BLaER1 (cell line): ENCODE measurements at regions not wholly inside any gene's neighbourhood (a gene's known extent, or its start where the extent isn't known, plus 50 kb on each side); places are given as distances from the start of the nearest gene placed in this dataset.

Experiments used
- H3K27ac ChIP-seq: shearing (Covaris generic); formaldehyde crosslinking; 2 replicates; pipeline ENCODE4 v1.8.1; 2022
- H3K27me3 ChIP-seq: shearing (Covaris generic); formaldehyde crosslinking; 2 replicates; pipeline ENCODE4 v1.8.1; 2022
- H3K36me3 ChIP-seq: shearing (Covaris generic); formaldehyde crosslinking; 2 replicates; pipeline ENCODE4 v1.8.1; 2022
- H3K4me1 ChIP-seq: shearing (Covaris generic); formaldehyde crosslinking; 2 replicates; pipeline ENCODE4 v1.8.1; 2022
- H3K4me2 ChIP-seq: shearing (Covaris generic); formaldehyde crosslinking; 2 replicates; pipeline ENCODE4 v1.8.1; 2022
- H3K4me3 ChIP-seq: shearing (Covaris generic); formaldehyde crosslinking; 2 replicates; pipeline ENCODE4 v1.8.1; 2022
- H3K9ac ChIP-seq: shearing (Covaris generic); formaldehyde crosslinking; 2 replicates; pipeline ENCODE4 v1.8.1; 2022
- H3K9me3 ChIP-seq: shearing (Covaris generic); formaldehyde crosslinking; 2 replicates; pipeline ENCODE4 v1.8.1; 2022
- H4K20me1 ChIP-seq: shearing (Covaris generic); formaldehyde crosslinking; 2 replicates; pipeline ENCODE4 v1.8.1; 2022
- Cebpa-rat ChIP-seq: shearing (Covaris generic); IDR thresholded peaks from 2 replicates; pipeline ENCODE4 v1.8.1; 2022

DNA sequence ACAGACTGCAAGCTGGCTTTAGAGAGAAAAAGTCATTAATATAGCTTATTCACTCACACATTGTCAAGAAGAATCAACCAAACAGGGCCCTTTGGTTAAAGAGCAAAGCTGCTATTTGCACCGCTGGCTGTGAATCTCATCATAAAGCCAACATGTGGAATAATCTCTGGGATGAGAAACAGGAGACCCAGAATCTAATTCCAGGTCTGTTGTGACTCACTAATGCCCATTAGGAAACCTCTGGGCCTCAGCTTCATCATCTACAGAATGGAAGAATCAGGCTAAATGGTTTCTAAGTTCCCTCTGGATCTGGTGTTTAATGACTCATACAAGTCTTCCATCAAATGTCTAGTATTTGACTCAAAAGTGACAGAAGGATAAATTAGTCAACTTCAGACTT is 591.7 kb upstream of the DDX18 start:
- Histone ChIP-seq H3K9ac (no peak overlapping the region), H4K20me1 (no peaks in the 10 kb centered on the region), H3K36me3 (no peaks in the 10 kb centered on the region), H3K4me2 (no peak overlapping the region), H3K27me3 (no peaks in the 10 kb centered on the region), H3K27ac (no peak overlapping the region), H3K4me3 (no peak overlapping the region), H3K4me1 (no peaks in the 10 kb centered on the region), H3K9me3 (no peaks in the 10 kb centered on the region)
- TF ChIP-seq Cebpa-rat, result no peak

DNA sequence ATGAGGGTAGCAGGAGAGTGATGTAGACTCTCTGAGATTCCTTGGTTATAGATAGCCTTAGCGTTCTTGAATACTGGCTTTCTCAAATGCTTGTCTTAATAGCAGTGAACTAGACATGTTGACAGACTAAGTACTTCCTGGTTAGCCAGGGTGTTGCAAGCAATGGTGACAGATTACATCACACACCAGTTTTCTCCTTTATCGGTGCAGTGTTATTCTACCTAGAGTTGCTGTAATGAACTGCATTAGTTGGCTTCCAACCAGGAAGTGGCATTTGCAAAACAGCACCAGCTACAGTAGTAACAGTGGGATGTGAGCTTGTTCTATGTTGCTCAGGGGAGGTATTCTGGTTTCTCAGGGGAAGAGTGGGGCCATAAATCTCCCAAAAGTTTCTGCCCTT is 582.2 kb upstream of the DDX18 start:
- TF ChIP-seq Cebpa-rat, result no peak
- Histone ChIP-seq H3K27ac (no peak overlapping the region), H3K4me3 (no peak overlapping the region), H3K36me3 (no peaks in the 10 kb centered on the region), H4K20me1 (no peaks in the 10 kb centered on the region), H3K9me3 (no peaks in the 10 kb centered on the region), H3K4me1 (no peaks in the 10 kb centered on the region), H3K4me2 (no peak overlapping the region), H3K9ac (no peak overlapping the region), H3K27me3 (no peaks in the 10 kb centered on the region)

DNA sequence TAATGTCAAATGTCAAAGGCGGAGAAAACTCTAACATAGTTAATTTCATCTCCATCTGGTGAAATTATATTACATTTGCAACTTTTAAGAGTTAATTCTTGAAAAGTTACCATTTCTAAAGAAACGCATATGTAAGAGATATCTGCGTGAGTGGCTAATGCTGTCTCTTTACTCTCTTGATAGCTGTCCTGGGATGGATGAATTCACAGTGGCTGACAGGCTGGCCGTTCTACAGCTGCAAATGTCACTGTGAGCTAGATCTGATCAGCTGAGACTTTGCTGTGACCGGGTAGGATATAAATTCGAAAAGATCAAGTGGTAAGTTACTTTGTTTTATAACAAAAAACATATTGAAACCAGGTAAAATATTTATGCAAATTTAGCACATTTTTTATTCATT is 557.1 kb upstream of the DDX18 start:
- H3K27me3 ChIP-seq, result no peaks in the 10 kb centered on the region
- TF ChIP-seq Cebpa-rat, result no peak
- no peak overlapping the region for H3K9ac ChIP-seq
- H3K4me3 ChIP-seq, result no peak overlapping the region
- H4K20me1 ChIP-seq, result no peaks in the 10 kb centered on the region
- H3K36me3 ChIP-seq, result no peaks in the 10 kb centered on the region
- H3K27ac ChIP-seq, result no peak overlapping the region
- H3K4me1 ChIP-seq, result no peaks in the 10 kb centered on the region
- no peak overlapping the region for H3K4me2 ChIP-seq
- no peaks in the 10 kb centered on the region for H3K9me3 ChIP-seq

DNA sequence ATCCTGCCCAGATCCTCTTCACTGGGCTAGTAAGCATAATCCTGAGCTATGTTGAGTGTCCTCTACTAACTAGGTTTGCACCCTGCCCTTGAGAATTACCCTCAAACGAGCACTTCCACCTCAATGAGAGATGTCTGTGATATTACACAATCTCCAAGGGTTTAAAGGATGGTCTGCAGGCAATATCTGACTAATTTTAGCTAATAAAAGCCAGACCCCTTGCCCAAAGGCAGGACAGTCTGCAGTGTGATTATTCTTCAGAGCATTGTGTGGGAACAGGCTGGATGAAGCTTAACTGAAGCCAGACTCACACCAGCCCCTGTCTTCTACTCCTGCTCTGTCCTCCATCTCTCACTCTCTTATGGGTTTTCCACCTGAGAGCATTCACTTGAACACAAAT is 544.9 kb upstream of the DDX18 start:
- no peak overlapping the region for H3K9ac ChIP-seq
- H3K4me3 ChIP-seq, result no peak overlapping the region
- H3K36me3 ChIP-seq, result no peaks in the 10 kb centered on the region
- no peak for TF ChIP-seq Cebpa-rat
- H3K27me3 ChIP-seq, result no peaks in the 10 kb centered on the region
- no peak overlapping the region for H3K27ac ChIP-seq
- H3K4me2 ChIP-seq, result no peak overlapping the region
- no peaks in the 10 kb centered on the region for H4K20me1 ChIP-seq
- no peaks in the 10 kb centered on the region for H3K4me1 ChIP-seq
- H3K9me3 ChIP-seq, result no peaks in the 10 kb centered on the region

DNA sequence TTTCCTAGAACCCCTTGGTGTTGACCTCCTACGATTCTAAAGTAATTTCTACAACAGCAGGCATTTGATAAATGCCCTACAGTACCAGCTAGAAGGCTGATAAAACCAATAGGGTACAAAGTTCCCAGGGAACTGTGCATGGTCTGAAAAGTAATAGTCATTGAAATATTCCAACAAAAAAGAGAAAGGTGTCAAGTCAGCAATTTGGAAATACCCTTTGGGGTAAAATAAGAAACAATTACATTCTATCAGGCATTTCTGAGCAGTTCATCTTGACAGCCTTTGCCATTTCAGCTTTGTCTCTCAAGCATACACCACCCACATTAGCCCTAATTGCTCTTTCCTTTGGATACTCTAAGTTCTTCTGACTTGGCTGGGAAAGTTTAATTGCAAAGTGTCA is 542.9 kb upstream of the DDX18 start:
- Histone ChIP-seq H3K9me3 (no peaks in the 10 kb centered on the region), H3K4me2 (no peak overlapping the region), H4K20me1 (no peaks in the 10 kb centered on the region), H3K4me3 (no peak overlapping the region), H3K4me1 (no peaks in the 10 kb centered on the region), H3K27me3 (no peaks in the 10 kb centered on the region), H3K9ac (no peak overlapping the region), H3K36me3 (no peaks in the 10 kb centered on the region), H3K27ac (no peak overlapping the region)
- TF ChIP-seq Cebpa-rat, result no peak

DNA sequence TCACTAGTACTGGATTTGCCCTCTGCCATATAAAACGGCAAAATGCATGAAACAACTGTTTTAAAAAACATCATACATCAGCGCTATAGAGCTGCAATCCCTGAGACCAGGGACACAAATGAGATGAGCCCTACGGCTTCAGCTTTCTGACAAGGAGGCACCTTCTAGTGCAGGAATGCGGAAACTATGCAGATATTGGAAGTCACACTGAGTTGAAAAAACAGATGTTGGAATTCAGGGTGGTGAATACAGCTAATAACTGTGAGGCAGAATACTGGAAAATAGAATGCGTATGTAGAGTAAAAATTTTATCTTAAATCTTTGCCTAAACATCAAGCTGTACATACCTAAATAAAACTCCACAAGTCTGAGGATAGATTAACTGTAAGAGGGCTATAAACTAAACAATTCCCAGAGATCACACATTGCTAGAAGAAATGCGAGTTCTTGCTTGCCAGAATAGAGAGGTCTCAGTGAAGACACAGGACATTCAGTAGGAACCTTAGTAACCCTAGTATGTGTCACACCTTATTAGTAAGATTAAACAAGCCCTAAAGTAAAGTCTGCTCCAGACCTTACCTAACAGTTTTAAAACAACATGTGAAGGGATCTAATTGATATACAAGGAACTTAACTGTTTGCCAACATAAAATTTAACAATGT is 541.4 kb upstream of the DDX18 start:
- no peak overlapping the region for H3K4me3 ChIP-seq
- H3K27me3 ChIP-seq, result no peaks in the 10 kb centered on the region
- H3K36me3 ChIP-seq, result no peaks in the 10 kb centered on the region
- H3K9me3 ChIP-seq, result no peaks in the 10 kb centered on the region
- H4K20me1 ChIP-seq, result no peaks in the 10 kb centered on the region
- H3K4me2 ChIP-seq, result no peak overlapping the region
- no peak overlapping the region for H3K9ac ChIP-seq
- no peaks in the 10 kb centered on the region for H3K4me1 ChIP-seq
- no peak for TF ChIP-seq Cebpa-rat
- no peak overlapping the region for H3K27ac ChIP-seq

- no peak for TF ChIP-seq Cebpa-rat
- Histone ChIP-seq H4K20me1 (no peaks in the 10 kb centered on the region), H3K27ac (no peak overlapping the region), H3K4me3 (no peak overlapping the region), H3K9ac (no peak overlapping the region), H3K27me3 (no peaks in the 10 kb centered on the region), H3K36me3 (no peaks in the 10 kb centered on the region), H3K4me2 (no peak overlapping the region), H3K9me3 (no peaks in the 10 kb centered on the region), H3K4me1 (no peaks in the 10 kb centered on the region)
Observed at GRCh38 chr2:117293012-117293411, 521.5 kb upstream of the DDX18 start.

GRCh38 chr2:117299451-117299850 is 515.0 kb upstream of the DDX18 start:
- Histone ChIP-seq H3K4me1 (no peaks in the 10 kb centered on the region), H3K27me3 (no peaks in the 10 kb centered on the region; the same call in 1 of the 2 replicates), H3K4me2 (no peak overlapping the region), H3K36me3 (no peaks in the 10 kb centered on the region), H3K9ac (no peak overlapping the region), H3K27ac (no peak overlapping the region), H4K20me1 (no peaks in the 10 kb centered on the region), H3K9me3 (no peaks in the 10 kb centered on the region), H3K4me3 (no peak overlapping the region)
- TF ChIP-seq Cebpa-rat, result no peak

DNA sequence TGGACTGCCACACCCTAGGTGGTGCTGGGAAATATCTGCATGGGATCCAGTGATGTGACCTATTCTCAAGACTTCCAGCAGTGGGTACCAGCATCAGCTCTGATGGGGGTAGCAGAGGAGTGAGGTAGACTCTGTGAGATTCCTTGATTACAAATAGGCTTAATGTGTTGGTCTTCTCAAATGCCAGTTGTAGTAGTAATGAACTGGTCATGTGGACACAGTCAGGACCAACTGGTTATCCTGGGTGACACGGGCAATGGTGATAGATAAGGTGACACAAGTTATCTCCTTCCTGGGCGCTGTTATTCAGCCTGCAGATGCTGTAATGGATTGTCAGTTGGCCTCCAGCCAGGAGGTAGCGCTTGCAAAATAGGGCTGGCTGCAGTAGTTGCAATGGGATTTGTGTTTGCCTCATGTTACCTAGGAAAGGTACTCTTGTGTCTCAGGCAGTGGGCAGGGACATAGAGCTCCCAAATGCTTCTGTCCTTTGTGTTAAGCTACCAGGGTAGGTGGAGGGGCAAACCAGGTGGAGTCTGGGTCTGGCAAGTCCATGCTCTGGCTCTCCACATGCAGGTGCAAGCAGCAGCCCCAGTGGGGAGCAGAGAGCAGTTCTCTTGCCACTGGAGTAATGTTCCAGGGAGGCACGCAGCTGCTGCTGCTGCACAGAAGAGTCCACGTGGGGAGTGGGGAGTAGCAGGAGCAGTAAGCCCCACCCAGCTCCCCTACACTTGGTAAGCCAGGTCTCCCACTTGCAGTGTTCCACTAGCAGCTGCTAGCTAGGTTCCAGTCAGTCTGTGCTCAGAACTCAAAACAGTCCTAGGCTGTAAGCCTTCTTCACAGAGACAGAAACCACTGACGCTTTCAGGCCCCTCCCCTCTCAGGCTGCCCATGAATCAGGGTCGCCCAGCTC is 505.4 kb upstream of the DDX18 start:
- no peak overlapping the region for H3K9ac ChIP-seq
- no peak overlapping the region for H3K4me2 ChIP-seq
- no peaks in the 10 kb centered on the region for H4K20me1 ChIP-seq

DNA sequence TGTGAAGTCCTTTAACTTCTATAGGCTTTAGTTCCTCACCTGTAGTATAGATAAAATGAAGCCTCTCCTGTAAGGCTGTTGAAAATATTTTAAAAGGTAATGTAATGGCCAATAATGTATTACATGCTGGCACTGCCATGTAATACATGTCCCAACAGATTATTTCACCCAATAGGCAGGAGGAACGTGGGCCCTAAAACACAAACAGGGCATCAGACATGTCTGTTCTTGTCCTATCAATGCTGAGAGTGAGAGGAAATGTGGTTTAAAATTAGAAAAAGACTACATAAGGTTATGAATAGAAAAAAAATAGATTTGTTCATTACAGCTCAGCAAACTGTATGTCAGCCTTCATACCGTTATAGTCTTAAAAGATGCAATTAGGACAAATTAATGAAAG is 492.7 kb upstream of the DDX18 start:
- Histone ChIP-seq H3K27me3 (no peaks in the 10 kb centered on the region), H4K20me1 (no peaks in the 10 kb centered on the region), H3K36me3 (no peaks in the 10 kb centered on the region), H3K4me1 (no peaks in the 10 kb centered on the region), H3K4me3 (no peak overlapping the region), H3K4me2 (no peak overlapping the region), H3K9me3 (no peaks in the 10 kb centered on the region), H3K27ac (no peak overlapping the region), H3K9ac (no peak overlapping the region)
- no peak for TF ChIP-seq Cebpa-rat

More for the DNA sequence above, 505.4 kb upstream of the DDX18 start:
- no peaks in the 10 kb centered on the region for H3K4me1 ChIP-seq
- no peaks in the 10 kb centered on the region for H3K27me3 ChIP-seq
- H3K36me3 ChIP-seq, result no peaks in the 10 kb centered on the region
- no peaks in the 10 kb centered on the region for H3K9me3 ChIP-seq
- no peak overlapping the region for H3K4me3 ChIP-seq
- H3K27ac ChIP-seq, result no peak overlapping the region
- TF ChIP-seq Cebpa-rat, result no peak
